NCI-H2227 treated with DMSO at 0.1 percent for 48 hours (cell line): ENCODE measurements at regions not wholly inside any gene's neighbourhood (a gene's known extent, or its start where the extent isn't known, plus 50 kb on each side); places are given as distances from the start of the nearest gene placed in this dataset.

Experiments used
- DNase-seq: peaks from one replicate; lab custom pipeline; 2025; lab: John Stamatoyannopoulos, UW

GRCh38 chr13:84352946-84353345 lies 470.7 kb upstream of the SLITRK1 start:
- no peak for DNase-seq

- no peak for DNase-seq
Measured at GRCh38 chr13:84339456-84339855, 457.2 kb upstream of the SLITRK1 start.

- no peak for DNase-seq
Measured at GRCh38 chr13:84332346-84332745, 450.1 kb upstream of the SLITRK1 start.

- no peak for DNase-seq
Measured at GRCh38 chr13:84315527-84315926, 433.3 kb upstream of the SLITRK1 start.

GRCh38 chr13:84303035-84303434 lies 420.8 kb upstream of the SLITRK1 start:
- DNase-seq: no peak

- no peak for DNase-seq
Measured at GRCh38 chr13:84297251-84297650, 415.0 kb upstream of the SLITRK1 start.

GRCh38 chr13:84296401-84296800 lies 414.1 kb upstream of the SLITRK1 start:
- DNase-seq: no peak

- DNase-seq: no peak
Measured at GRCh38 chr13:84294576-84294975, 412.3 kb upstream of the SLITRK1 start.

- no peak for DNase-seq
Measured at GRCh38 chr13:84290386-84290785, 408.1 kb upstream of the SLITRK1 start.

- no peak for DNase-seq
Measured at GRCh38 chr13:84279166-84279565, 396.9 kb upstream of the SLITRK1 start.

GRCh38 chr13:84272877-84273562 lies 390.7 kb upstream of the SLITRK1 start:
- peak; percentile 2 for DNase-seq

GRCh38 chr13:84265257-84265764 lies 383.0 kb upstream of the SLITRK1 start:
- no peak for DNase-seq

GRCh38 chr13:84263354-84264069 lies 381.2 kb upstream of the SLITRK1 start:
- DNase-seq: no peak

- DNase-seq: no peak
Measured at GRCh38 chr13:84255226-84255797, 373.0 kb upstream of the SLITRK1 start.

- no peak for DNase-seq
Measured at GRCh38 chr13:84249463-84249862, 367.2 kb upstream of the SLITRK1 start.

- no peak for DNase-seq
Measured at GRCh38 chr13:84243340-84243739, 361.1 kb upstream of the SLITRK1 start.

GRCh38 chr13:84239032-84239431 lies 356.8 kb upstream of the SLITRK1 start:
- no peak for DNase-seq

GRCh38 chr13:84238381-84238780 lies 356.1 kb upstream of the SLITRK1 start:
- no peak for DNase-seq

- no peak for DNase-seq
Measured at GRCh38 chr13:84237143-84237542, 354.9 kb upstream of the SLITRK1 start.

- DNase-seq: no peak
Measured at GRCh38 chr13:84234416-84234815, 352.1 kb upstream of the SLITRK1 start.

- DNase-seq: no peak
Measured at GRCh38 chr13:84230568-84230967, 348.3 kb upstream of the SLITRK1 start.

- DNase-seq: no peak
Measured at GRCh38 chr13:84211048-84211447, 328.8 kb upstream of the SLITRK1 start.

GRCh38 chr13:84208246-84208910 lies 326.1 kb upstream of the SLITRK1 start:
- no peak for DNase-seq
